ENCODE measurements at regions not wholly inside any gene's neighbourhood (a gene's known extent, or its start where the extent isn't known, plus 50 kb on each side); places are given as distances from the start of the nearest gene placed in this dataset.
A peak's percentile ranks its signal among the peaks of the same experiment; 100 is the strongest.

GRCh38 chr17:55668312-55668920 lies 54.2 kb downstream of the TMEM100 start:
- no peak for DNase-seq (ENCODE audit: low spot score)

GRCh38 chr17:55666806-55667205 lies 55.9 kb downstream of the TMEM100 start:
- no peak for DNase-seq (ENCODE audit: low spot score)

GRCh38 chr17:55664287-55664686 lies 58.4 kb downstream of the TMEM100 start:
- no peak for DNase-seq (ENCODE audit: low spot score)

- no peak for DNase-seq (ENCODE audit: low spot score)
These were observed 59.3 kb downstream of the TMEM100 start for GRCh38 chr17:55663400-55663799.

- no peak for DNase-seq (ENCODE audit: low spot score)
These were observed 60.5 kb downstream of the TMEM100 start for GRCh38 chr17:55661963-55662834.

GRCh38 chr17:55661256-55661758 lies 61.4 kb downstream of the TMEM100 start:
- DNase-seq (ENCODE audit: low spot score), result no peak

GRCh38 chr17:55660178-55660886 lies 62.3 kb downstream of the TMEM100 start:
- no peak for DNase-seq (ENCODE audit: low spot score)

- no peak for DNase-seq (ENCODE audit: low spot score)
These were observed 63.0 kb downstream of the TMEM100 start for GRCh38 chr17:55659661-55660060.

- no peak for DNase-seq (ENCODE audit: low spot score)
These were observed 66.9 kb downstream of the TMEM100 start for GRCh38 chr17:55655777-55656176.

GRCh38 chr17:55654821-55655220 lies 67.8 kb downstream of the TMEM100 start:
- no peak for DNase-seq (ENCODE audit: low spot score)

GRCh38 chr17:55654022-55654421 lies 68.6 kb downstream of the TMEM100 start:
- no peak for DNase-seq (ENCODE audit: low spot score)

- DNase-seq (ENCODE audit: low spot score), result no peak
These were observed 69.8 kb downstream of the TMEM100 start for GRCh38 chr17:55652825-55653224.

- DNase-seq (ENCODE audit: low spot score), result no peak
These were observed 70.4 kb downstream of the TMEM100 start for GRCh38 chr17:55652114-55652823.

- no peak for DNase-seq (ENCODE audit: low spot score)
These were observed 72.6 kb downstream of the TMEM100 start for GRCh38 chr17:55649957-55650597.

- DNase-seq (ENCODE audit: low spot score), result no peak
These were observed 74.6 kb downstream of the TMEM100 start for GRCh38 chr17:55648086-55648485.

GRCh38 chr17:55645361-55645760 lies 77.3 kb downstream of the TMEM100 start:
- no peak for DNase-seq (ENCODE audit: low spot score)

GRCh38 chr17:55644346-55644745 lies 78.3 kb downstream of the TMEM100 start:
- DNase-seq (ENCODE audit: low spot score), result no peak

- DNase-seq (ENCODE audit: low spot score), result no peak
These were observed 79.9 kb downstream of the TMEM100 start for GRCh38 chr17:55642741-55643140.

GRCh38 chr17:55641676-55642081 lies 81.0 kb downstream of the TMEM100 start:
- DNase-seq (ENCODE audit: low spot score), result peak; percentile 41

GRCh38 chr17:55639096-55639495 lies 83.6 kb downstream of the TMEM100 start:
- DNase-seq (ENCODE audit: low spot score), result no peak

- no peak for DNase-seq (ENCODE audit: low spot score)
These were observed 87.3 kb downstream of the TMEM100 start for GRCh38 chr17:55635253-55635914.

All from SW480 (cell line).